Left forelimb (tissue), 1 donor: ENCODE measurements at regions not wholly inside any gene's neighbourhood (a gene's known extent, or its start where the extent isn't known, plus 50 kb on each side); places are given as distances from the start of the nearest gene placed in this dataset.
"Not testable (repeated sequence)": the region's sequence is repeated elsewhere in the genome, so short reads cannot be mapped to it uniquely, and the experiment has no call there.

ENCODE experiments used
- DNase-seq: peaks from one replicate; pipeline ENCODE4 v3.0.0-alpha.2; 2018; ENCODE audit warnings: low spot score

DNA sequence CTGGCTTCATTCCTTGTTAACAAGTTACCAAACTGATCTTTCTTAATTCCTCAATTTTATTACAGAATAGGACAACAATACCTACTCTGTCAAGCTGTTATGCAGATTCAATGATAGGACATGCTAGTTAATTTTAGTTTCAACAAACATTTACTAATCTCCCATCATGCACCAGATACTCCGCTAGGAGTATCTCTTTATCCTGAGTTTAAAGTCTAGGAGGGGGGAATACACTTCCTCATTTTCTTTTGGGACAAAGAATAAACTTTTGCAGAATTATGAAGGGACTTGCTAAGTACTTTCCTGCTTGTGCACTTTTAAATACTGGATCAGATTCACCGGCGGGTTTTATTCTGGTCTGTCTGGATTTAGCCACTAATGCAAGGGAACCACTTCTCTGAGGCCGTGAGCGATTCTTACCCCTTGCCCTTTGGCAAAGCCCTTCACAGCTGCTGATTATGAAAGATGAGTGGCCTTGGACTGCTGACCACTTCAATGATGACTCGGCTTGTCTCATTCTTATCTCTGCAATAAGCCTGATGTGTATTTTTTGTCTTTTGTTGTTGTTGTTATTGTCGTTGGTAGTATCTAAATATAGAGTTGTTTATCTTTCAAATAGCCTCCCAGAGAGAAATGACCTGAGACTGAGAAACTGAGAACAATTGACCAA is 73.9 kb downstream of the RMI1 start:
- no peak for DNase-seq

- no peak for DNase-seq
Measured at GRCh38 chr9:84057662-84058061, 77.1 kb downstream of the RMI1 start.

DNA sequence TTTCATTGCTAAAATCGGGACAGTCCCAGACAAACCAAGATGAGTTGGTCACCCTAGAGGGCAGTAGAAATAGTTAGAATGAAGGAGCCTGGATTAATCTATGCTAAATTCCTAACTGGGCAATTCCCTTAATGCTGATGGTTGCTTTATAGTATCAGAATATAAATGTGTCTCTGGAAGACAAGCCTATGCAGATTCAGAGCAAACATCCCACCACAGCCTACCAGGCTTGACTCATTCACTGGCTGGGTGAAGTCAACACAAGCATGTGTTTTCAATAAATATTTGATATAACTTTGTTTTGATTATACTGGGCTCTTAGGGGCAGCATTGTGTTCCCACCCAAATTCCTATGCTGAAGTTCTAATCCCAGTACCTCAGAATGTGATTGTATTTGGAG is 79.3 kb downstream of the RMI1 start:
- no peak for DNase-seq

- DNase-seq: no peak
Measured at GRCh38 chr9:84061613-84062193, 81.1 kb downstream of the RMI1 start.

DNA sequence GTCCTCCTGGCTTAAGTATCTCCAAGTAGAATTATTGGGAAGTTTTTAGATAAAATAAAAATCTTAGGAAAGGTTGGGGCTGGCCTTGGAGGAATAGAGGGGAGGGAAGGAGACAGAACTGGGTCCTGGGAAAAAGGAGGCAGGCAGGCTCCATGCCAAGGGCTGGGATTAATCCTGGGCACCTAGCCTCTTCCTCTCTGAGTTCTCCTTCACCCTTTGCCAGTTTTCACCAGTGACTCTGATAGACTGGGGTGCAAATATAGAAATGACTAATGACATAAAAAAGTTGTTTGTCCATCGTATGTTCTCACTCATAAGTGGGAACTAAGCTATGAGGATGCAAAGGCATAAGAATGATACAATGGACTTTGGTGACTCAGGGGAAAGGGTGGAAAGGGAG is 81.9 kb downstream of the RMI1 start:
- DNase-seq: no peak

DNA sequence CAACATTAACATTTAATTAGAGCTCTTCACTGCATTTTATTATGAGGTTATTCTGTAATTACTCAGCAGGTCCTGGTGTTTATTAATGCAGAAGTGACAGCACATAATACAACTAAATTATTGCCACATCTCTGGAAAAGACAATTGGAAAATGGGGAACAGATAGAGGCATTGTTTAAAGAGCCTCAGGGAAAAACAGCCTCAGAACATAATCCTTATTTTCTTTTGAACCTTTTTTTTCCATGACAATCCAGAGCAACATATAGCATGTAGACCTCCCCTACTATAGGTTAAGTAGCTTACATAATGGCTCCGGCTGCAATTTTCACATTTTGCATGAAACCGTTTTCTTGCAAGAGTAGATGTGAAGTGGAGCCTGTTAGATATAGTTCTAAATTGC is 87.2 kb downstream of the RMI1 start:
- no peak for DNase-seq

DNA sequence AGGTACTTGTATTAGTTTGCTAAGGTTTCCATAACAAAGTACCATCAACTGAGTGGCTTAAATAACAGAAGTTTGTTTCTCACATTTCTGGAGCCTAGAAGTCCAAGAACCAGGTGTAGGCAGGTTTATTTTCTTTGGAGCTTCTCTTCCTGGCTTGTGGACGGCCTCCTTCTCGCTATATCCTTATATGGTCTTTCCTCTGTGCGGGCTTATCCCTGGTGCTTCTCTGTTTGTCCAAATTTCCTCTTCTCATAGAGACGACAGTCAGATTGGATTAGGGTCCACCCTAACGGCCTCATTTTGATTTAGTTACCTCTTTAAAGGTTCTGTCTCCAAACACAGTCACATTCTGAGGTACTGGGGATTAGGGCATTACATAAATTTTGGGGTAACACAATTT is 88.3 kb downstream of the RMI1 start:
- DNase-seq: no peak

- DNase-seq: no peak
Measured at GRCh38 chr9:84070590-84070989, 90.0 kb downstream of the RMI1 start.

- no peak for DNase-seq
Measured at GRCh38 chr9:84072621-84073180, 92.1 kb downstream of the RMI1 start.

- no peak for DNase-seq
Measured at GRCh38 chr9:84075004-84075403, 94.4 kb downstream of the RMI1 start.

DNA sequence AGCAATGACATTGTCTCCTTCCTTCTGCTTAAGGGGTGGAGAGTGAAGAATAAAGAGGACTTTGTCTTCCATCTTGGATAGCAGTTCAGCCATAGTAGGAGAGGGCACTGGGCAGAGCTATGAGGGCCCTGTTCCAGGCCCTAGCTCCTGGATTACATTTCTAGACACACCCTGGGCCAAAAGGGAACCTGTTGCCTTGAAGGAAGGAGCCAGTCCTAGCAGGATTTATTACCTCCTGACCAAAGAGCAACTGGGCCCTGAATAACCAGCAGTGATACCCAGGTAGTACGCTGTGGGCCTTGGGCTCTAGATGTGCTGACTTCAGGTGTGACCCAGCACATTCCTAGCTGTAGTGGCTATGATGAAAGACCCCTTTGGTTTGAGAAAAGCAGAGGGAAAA is 95.8 kb downstream of the RMI1 start:
- DNase-seq: no peak

- DNase-seq: not testable (repeated sequence)
Measured at GRCh38 chr9:84077816-84078215, 97.2 kb downstream of the RMI1 start.

DNA sequence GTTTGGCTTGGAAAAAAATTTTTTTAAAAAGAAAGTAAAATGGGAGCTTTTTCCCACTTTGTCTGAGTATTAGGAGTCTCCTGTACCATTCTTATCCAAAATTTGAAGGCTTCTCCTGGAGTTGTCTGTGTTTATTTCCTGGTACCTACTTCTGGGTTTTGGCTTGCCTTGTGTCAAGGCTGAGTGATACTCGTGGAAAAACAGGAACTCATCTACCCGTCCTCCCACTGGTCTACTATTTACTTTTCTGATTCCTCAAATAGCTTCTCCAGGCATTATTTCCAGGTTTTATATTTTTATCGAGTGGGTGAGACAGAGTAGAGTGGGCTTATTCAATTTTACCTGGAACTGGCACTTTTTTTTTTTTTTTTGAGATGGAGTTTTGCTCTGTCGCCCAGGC is 99.4 kb downstream of the RMI1 start:
- DNase-seq: no peak

DNA sequence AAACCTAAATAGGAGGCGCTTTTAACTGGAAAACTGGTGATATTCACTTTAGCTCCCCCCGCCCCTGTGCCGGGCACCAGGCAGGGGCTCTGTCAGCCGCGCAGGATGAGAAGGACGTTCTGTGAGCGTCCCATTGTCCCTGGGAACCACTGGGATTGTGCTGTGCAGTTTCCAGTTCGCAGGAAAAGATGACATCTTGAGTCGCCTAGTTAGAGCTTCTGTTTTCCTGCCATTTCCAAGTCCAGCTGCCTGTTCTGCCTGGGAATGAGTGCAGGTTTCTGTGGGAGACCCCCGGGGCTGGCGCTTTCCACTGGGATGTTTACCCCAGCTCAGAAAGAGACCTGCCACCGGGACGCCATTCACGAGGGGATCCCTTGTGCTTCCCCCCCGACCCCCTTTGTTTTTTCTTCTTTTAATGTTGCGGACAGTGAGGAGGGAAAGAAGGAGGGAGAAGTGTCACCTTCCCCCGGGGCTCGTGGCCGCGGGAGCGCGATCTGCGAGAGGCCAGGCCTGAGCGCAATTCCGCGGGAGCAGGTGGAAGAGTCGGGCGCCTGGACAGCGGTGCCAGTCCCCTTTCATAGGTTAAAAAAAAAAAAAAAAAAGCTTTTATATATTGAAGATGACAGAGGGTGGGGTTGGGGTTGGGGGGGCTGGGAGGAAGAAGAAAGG is 121.5 kb downstream of the RMI1 start:
- DNase-seq: no peak

DNA sequence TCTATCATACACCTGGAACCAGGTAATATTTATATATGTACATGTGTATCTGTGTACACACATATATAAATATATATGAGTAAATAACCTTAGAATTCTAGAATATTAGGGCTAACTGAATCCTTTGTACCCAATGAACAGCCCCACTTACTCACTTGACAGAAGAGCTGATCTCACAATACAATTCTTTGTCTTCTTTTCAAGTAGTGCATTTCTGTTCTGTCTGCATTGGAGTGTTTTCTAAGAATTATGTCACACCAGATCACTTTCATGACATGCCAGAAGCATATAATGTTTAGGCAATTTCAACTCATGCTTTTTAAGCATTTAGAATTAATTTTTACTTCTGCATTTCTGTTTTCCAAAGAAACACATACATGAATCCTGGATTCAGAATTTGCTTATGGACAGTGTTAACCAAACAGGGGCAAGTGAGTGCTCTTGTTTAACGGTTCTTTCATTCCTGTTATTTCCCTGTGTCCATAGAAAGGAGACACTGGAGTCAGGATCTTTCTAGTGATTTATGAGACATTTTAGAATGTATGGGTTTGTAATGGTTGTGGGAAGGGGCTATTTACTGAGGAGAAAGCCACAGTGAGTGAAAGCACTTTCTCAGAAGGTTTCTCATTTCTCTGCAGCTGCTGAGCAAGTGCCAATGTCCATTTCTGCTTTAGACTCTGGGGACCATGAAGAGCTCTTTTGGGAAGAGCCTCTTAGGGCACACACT is 123.2 kb downstream of the RMI1 start:
- DNase-seq: no peak

- no peak for DNase-seq
Measured at GRCh38 chr9:84107081-84107480, 126.5 kb downstream of the RMI1 start.

DNA sequence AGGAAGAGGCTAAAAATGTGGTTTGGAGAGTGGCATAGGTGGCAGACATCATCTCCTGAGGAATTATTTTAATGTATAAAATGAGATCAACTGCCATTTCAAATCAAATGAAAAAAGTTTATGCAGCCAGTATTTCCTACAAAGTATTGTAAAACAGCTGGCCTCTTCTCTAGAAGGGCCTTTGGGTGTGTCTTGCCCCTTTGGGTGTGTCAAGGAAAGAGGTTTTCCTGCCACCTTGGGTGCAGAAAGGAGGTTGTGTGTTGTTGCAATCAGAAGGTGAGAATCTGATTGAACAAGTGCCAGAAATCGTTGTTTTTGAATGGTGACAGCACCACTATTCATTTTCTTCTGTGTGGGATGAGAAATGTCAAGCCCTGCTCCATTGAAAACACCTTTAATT is 127.4 kb downstream of the RMI1 start:
- DNase-seq: no peak

DNA sequence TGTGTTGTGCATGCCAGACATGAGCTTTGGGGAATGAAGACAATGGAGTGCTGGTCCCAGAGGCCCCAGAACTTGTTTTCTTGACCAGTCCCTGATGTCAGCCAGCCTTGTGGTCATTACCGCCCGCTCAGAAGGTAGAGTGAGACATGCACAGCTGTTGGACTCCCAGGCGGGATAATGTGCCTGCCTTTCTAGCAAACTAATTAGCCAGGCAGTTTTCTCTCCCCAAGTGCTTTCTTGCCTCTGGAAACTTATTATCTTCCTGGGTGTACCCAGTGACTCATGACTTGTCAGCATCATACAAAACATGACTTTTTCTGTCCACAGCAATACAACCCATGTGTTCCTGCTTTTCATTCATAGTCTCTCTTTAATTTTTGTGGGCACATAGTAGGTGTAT is 131.1 kb downstream of the RMI1 start:
- DNase-seq: no peak

DNA sequence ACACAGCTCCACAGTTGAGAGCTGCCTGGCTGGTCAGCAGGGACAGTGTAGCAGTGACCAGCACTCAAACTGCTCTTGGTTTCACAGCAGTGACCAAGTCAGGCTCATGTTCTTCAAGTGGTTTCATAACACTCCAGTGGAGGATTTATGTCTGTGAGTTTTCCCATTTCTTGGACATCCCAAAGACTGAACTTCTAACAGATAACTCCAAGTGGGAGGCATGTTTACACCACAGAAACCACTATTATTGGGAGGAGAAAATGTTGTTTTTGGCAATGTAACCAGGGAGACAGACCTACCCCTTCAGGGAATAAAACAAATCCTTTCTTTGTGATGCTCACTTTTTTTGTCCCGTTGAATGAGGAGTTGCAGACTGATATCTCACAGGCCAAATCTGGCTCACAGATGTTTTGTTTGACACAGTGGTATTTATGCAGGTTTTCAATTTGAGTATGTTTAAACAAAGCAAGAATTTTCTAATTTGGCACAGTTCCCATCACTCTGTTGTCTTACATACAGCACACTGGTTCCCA is 141.5 kb downstream of the RMI1 start:
- DNase-seq: no peak

- no peak for DNase-seq
Measured at GRCh38 chr9:84122572-84122971, 142.0 kb downstream of the RMI1 start.

DNA sequence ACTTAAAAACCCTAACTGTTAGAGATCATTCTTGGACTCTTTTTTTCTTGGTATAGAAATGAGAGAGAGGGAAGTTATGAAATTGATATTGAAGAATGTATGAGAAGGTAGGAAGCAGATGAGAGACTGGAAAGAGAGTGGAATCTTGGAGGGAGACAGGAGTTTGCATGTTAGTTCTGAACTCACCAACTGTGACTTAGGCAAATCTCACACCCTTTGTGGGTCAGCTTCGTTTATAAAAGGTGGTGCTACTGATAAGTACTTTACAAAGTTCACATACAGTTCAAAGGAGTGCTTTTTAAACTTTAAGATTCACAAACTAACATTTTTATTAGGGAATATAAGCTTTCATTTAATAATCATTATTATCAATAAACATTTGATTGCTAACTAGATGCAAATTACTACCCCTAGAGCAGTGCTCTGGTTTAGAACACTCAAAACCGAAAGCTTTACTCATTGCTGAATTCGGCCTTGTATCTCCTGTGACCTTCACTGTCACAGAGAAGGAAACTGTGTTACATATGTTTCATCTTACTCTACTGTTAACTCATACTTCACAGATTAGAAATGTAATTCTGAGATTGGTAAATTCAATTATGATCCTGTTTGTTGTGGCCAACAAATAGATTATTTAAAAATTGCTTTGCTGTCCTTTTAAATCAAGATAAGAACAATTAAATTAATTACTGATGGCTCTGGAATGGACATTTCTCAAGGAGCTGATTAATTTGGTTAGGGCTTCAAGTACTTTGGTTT is 143.2 kb downstream of the RMI1 start:
- DNase-seq: no peak

GRCh38 chr9:84125046-84125445 is 144.4 kb downstream of the RMI1 start:
- DNase-seq: no peak
